ENCODE measurements at regions not wholly inside any gene's neighbourhood (a gene's known extent, or its start where the extent isn't known, plus 50 kb on each side); places are given as distances from the start of the nearest gene placed in this dataset.

GRCh38 chr6:14723535-14724086, 522.3 kb upstream of the JARID2 start:
- Histone ChIP-seq H3K27me3 (ENCODE audit: control insufficient read depth, insufficient read depth, low read length) (no peaks in the 10 kb centered on the region), H3K9ac (ENCODE audit: insufficient read depth, low read length) (no peak overlapping the region), H4K20me1 (ENCODE audit: control insufficient read depth, extremely low read depth, insufficient read depth, low read length) (no peaks in the 10 kb centered on the region), H3K4me3 (replicated peaks in 1 of 4; ENCODE audit: control extremely low read depth in 1 of 4, insufficient read depth in 1 of 4, low read depth in 3 of 4, low read length in 4 of 4) (no peak overlapping the region), H3K4me1 (ENCODE audit: control insufficient read depth, extremely low read depth, insufficient read depth, low read length) (peaks cover 5% of the 10 kb centered on the region), H3K4me2 (ENCODE audit: extremely low read depth, insufficient read depth, low read length) (no peak overlapping the region), H3K9me3 (ENCODE audit: control insufficient read depth, insufficient read depth, low read depth, low read length) (no peaks in the 10 kb centered on the region), H3K27ac (ENCODE audit: insufficient read depth, low read length) (no peak overlapping the region), H3K79me2 (ENCODE audit: control insufficient read depth, insufficient read depth, low read length) (no peaks in the 10 kb centered on the region), H2AFZ (ENCODE audit: low read length) (no peak overlapping the region), H3K36me3 (ENCODE audit: control insufficient read depth, insufficient read depth, low read length) (no peaks in the 10 kb centered on the region)
- no peak for TF ChIP-seq EZH2 (IDR thresholded peaks at IDR 0.05; ENCODE audit: low read length, missing control alignments)
- TF ChIP-seq CTCF (conservative IDR thresholded peaks at IDR 0.05 in 1 of 2, IDR thresholded peaks at IDR 0.05 in 1 of 2; ENCODE audit: low read depth in 1 of 2, low read length in 2 of 2) = no peak
- no peak for DNase-seq (ENCODE audit: low read depth in 2 of 2)

- no peaks in the 10 kb centered on the region for H3K36me3 ChIP-seq (ENCODE audit: control insufficient read depth, insufficient read depth, low read length)
Measured at GRCh38 chr6:14724549-14724948, 521.3 kb upstream of the JARID2 start.

DNA sequence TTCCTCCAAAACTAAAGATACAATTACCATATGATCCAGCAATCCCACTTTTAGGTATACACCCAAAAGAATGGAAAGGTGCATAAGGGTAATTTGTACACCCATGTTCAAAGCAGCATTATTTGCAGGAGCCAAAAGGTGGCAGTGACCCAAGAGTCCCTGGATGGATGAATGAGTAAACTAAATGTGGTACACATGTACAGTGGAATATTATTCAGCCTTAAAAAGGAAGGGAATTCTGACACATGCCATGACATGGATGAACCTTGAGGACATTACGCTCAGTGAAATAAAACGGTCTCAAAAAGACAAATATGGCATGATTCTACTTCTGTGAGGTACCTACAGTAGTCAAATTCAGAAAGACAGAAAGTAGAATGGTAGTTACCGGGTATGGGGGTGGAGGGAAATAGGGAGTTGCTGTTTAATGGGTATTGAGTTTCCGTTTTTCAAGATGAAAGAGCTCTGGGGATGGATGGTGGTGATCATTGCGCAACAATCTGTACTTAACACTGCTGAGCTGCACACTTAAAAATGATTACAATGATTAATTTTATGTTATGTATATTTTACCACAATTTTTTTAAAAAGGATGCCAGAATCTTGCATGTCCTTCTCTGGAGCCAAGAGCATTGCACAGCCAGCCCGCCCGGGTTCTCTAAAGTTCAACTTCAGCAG, 518.9 kb upstream of the JARID2 start:
- Histone ChIP-seq H3K27ac (ENCODE audit: insufficient read depth, low read length) (no peak overlapping the region), H3K4me2 (ENCODE audit: extremely low read depth, insufficient read depth, low read length) (no peak overlapping the region), H3K27me3 (ENCODE audit: control insufficient read depth, insufficient read depth, low read length) (no peaks in the 10 kb centered on the region), H2AFZ (ENCODE audit: low read length) (no peak overlapping the region), H3K79me2 (ENCODE audit: control insufficient read depth, insufficient read depth, low read length) (no peaks in the 10 kb centered on the region), H3K36me3 (ENCODE audit: control insufficient read depth, insufficient read depth, low read length) (no peaks in the 10 kb centered on the region), H4K20me1 (ENCODE audit: control insufficient read depth, extremely low read depth, insufficient read depth, low read length) (no peaks in the 10 kb centered on the region), H3K4me3 (replicated peaks in 1 of 4; ENCODE audit: control extremely low read depth in 1 of 4, insufficient read depth in 1 of 4, low read depth in 3 of 4, low read length in 4 of 4) (no peak overlapping the region), H3K9me3 (ENCODE audit: control insufficient read depth, insufficient read depth, low read depth, low read length) (no peaks in the 10 kb centered on the region), H3K9ac (ENCODE audit: insufficient read depth, low read length) (no peak overlapping the region), H3K4me1 (ENCODE audit: control insufficient read depth, extremely low read depth, insufficient read depth, low read length) (no peaks in the 10 kb centered on the region)
- DNase-seq (ENCODE audit: low read depth in 2 of 2) = peak in 1 of 2 donors; percentile 93
- TF ChIP-seq EZH2 (IDR thresholded peaks at IDR 0.05; ENCODE audit: low read length, missing control alignments) (no peak), CTCF (conservative IDR thresholded peaks at IDR 0.05 in 1 of 2, IDR thresholded peaks at IDR 0.05 in 1 of 2; ENCODE audit: low read depth in 1 of 2, low read length in 2 of 2) (no peak)

More at GRCh38 chr6:14724549-14724948, 521.3 kb upstream of the JARID2 start:
- DNase-seq (ENCODE audit: low read depth in 2 of 2) = no peak
- Histone ChIP-seq H3K4me3 (replicated peaks in 1 of 4; ENCODE audit: control extremely low read depth in 1 of 4, insufficient read depth in 1 of 4, low read depth in 3 of 4, low read length in 4 of 4) (no peak overlapping the region), H3K4me1 (ENCODE audit: control insufficient read depth, extremely low read depth, insufficient read depth, low read length) (peaks cover 5% of the 10 kb centered on the region), H4K20me1 (ENCODE audit: control insufficient read depth, extremely low read depth, insufficient read depth, low read length) (no peaks in the 10 kb centered on the region), H3K79me2 (ENCODE audit: control insufficient read depth, insufficient read depth, low read length) (no peaks in the 10 kb centered on the region), H3K27ac (ENCODE audit: insufficient read depth, low read length) (no peak overlapping the region), H3K9ac (ENCODE audit: insufficient read depth, low read length) (no peak overlapping the region), H3K27me3 (ENCODE audit: control insufficient read depth, insufficient read depth, low read length) (no peaks in the 10 kb centered on the region), H3K9me3 (ENCODE audit: control insufficient read depth, insufficient read depth, low read depth, low read length) (no peaks in the 10 kb centered on the region), H2AFZ (ENCODE audit: low read length) (no peak overlapping the region), H3K4me2 (ENCODE audit: extremely low read depth, insufficient read depth, low read length) (no peak overlapping the region)
- TF ChIP-seq EZH2 (IDR thresholded peaks at IDR 0.05; ENCODE audit: low read length, missing control alignments) = no peak
- no peak for TF ChIP-seq CTCF (conservative IDR thresholded peaks at IDR 0.05 in 1 of 2, IDR thresholded peaks at IDR 0.05 in 1 of 2; ENCODE audit: low read depth in 1 of 2, low read length in 2 of 2)
